Ramos (cell line): ENCODE measurements at regions not wholly inside any gene's neighbourhood (a gene's known extent, or its start where the extent isn't known, plus 50 kb on each side); places are given as distances from the start of the nearest gene placed in this dataset.
"Not testable (repeated sequence)": the region's sequence is repeated elsewhere in the genome, so short reads cannot be mapped to it uniquely, and the experiment has no call there.

Experiments used
- in situ Hi-C: fragments of 300-500 bp; cut with MboI; formaldehyde crosslinking; loops from one replicate; pipeline ENCODE4 v1.14.3; 2022; ENCODE audit warnings: low sequenced_read_pairs; ENCODE audit not compliant: unreplicated experiment

DNA sequence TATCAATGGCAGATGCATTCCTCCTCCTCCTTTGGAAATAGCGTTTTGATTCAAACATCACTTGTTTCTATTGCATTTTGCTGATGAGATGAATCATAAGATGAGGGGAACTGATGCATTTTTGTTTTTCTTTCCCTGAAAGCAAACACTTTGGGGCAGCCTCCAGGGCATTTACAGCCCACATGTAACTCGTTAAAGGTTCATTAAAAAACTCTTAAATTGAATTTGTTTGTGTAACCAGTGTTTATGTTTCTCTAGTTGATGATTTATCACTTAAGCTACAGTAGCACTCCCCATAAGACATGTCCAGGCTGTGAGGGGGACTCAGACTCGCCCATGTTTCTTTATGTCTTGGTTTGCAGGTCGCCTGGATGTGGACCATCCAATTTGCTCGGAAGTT lies 246.1 kb upstream of the ANKH start:
- in situ Hi-C loops: no loop called here

DNA sequence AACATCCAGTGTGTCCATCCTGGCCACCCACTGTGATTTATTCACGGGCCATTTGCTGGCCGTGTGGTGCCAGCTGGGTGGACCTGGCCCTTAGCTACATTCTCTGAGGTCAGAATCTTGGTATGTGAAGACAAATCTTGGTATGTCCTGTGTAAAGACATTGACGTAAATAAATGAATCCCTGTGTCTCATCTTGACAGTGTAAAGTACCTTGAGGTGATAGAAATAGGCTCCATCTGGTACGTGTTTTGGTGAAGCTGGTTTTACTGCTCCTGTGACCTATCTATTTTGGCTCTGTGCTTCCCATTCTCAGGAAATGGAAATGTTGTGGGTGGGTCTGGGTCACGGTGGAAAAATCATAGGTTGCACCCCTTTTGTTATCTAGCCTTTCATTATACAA lies 245.4 kb upstream of the ANKH start:
- in situ Hi-C loops: no loop called here

- in situ Hi-C loops: no loop called here
Measured at GRCh38 chr5:15106530-15107283, 235.1 kb upstream of the ANKH start.

DNA sequence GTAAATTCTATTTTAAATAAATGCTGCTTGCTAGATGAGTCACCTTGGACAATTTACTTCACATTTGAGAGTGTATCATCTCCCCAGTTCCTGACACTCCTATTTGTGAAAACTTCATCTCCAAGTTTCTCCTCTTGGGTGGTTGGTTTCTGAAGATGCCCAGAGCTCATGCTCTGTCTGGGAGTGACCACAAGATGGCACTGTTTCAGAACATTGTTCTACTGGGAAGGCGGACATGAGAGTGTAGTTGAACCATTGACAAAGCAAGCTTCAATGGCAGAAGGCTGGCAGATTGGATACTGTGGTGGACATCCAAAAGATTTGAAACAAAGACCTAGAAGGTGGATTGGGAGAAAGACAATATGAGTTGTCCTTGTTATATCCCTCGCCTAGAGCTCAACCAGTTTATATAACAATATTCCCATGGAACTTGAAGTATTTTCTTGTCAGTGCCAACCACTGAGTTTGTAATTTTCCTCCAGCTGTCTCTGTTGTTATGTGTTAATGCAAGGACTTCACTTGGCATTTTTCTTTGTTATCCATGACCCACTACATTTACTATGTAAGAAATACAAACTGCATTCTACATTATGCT lies 234.3 kb upstream of the ANKH start:
- in situ Hi-C loops: no loop called here

GRCh38 chr5:15103864-15104263 lies 232.3 kb upstream of the ANKH start:
- in situ Hi-C loops: no loop called here

DNA sequence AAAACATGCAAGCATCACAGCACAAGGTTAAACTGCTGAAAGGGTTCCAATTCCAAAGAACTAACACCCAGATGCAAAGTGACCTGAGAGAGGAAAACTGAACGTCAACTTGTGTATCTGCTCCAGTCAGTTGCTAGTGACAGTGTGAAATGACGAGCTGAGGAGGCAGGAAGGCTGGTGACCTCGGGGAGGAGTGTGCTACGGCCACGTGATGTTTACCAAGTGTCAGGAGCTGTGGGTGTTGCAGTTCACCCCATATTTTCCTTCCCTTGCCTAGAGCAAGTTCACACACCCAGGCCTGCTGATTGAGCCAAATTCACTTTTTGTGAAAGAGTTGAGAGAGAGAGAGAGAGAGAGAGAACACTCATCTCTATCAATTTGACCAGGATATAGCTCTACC lies 231.6 kb upstream of the ANKH start:
- in situ Hi-C loops: no loop called here

- in situ Hi-C loops: no loop called here
Measured at GRCh38 chr5:15097552-15097951, 226.0 kb upstream of the ANKH start.

GRCh38 chr5:15096686-15097085 lies 225.1 kb upstream of the ANKH start:
- in situ Hi-C loops: not testable (repeated sequence)

GRCh38 chr5:15092801-15093200 lies 221.2 kb upstream of the ANKH start:
- in situ Hi-C loops: no loop called here

DNA sequence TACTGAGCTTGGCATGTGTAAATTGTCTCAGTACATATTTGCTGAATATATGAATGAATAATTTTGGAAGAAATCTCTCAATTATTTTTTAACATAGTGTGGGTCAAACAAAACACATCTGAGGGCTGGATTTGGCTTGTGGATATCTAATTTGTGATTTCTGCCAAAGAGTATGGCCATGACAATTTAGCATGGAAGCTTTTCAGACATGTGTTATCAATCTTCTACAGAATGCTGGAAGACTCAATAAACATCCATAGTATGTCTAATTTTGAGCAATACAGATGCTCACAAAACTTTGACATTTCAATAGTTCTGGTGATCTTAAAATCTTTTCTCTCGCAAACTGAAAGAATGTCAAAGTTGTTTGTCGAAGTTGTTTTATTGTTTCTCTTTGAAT lies 214.1 kb upstream of the ANKH start:
- in situ Hi-C loops: no loop called here

DNA sequence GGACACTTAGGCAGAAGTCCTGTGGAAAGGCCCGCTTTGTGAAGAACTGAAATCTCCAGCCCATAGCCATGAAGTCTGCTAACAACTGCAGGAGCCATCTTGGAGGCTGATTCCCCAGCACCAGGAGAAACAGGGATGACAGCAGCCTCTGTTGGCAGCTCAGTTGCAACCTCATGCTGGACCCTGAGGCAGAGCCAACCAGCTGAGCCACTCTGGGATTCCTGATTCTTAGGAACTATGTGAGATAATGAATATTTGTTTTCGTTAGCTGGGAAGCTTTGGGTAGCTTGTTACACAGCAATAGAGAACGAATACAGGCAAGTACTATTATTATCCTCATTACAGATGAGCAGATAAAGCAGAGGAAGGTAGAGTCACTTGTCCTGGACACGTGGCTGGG lies 210.5 kb upstream of the ANKH start:
- in situ Hi-C loops: no loop called here

- in situ Hi-C loops: no loop called here
Measured at GRCh38 chr5:15080219-15080618, 208.6 kb upstream of the ANKH start.

DNA sequence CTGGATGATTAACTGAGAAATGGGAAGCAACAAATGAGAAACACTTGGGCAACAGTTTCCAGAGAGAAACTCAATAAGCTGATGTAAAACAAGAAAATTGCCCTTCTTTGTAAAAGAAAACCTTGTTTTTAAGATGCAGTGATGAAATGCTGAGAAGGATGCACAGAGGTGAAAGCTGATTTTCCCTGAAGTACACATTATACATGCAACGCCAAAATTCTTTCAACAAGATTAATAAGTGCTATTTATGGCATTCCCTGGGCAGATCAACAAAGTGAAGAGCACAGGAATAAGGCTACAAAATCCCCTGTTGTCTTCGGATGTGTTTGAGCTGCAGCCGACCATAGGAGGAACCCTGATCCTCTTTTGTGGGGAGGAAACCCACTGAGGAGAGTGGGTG lies 208.0 kb upstream of the ANKH start:
- in situ Hi-C loops: no loop called here

DNA sequence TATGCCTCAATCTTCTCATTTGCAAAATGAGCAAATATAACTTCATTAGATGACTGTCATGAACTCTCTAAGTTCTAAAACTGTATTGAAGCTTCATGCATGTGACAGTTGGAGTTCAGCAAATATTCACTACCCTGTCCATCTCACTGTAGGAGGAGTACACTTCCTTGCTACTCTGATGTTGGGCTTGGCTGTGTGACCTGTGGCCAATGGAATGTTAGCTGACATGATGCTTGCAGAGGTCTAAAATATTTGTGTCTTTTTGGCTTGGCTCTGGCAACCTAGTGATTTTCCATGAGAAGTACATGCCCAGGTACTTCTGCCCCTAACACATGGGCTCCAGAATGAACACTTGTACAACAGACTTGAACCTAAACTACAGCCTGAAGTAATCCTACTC lies 203.1 kb upstream of the ANKH start:
- in situ Hi-C loops: no loop called here

GRCh38 chr5:15073453-15073852 lies 201.9 kb upstream of the ANKH start:
- in situ Hi-C loops: no loop called here

- in situ Hi-C loops: no loop called here
Measured at GRCh38 chr5:15070907-15071306, 199.3 kb upstream of the ANKH start.

GRCh38 chr5:15069407-15069905 lies 197.9 kb upstream of the ANKH start:
- in situ Hi-C loops: no loop called here

- in situ Hi-C loops: no loop called here
Measured at GRCh38 chr5:15065091-15065490, 193.5 kb upstream of the ANKH start.

DNA sequence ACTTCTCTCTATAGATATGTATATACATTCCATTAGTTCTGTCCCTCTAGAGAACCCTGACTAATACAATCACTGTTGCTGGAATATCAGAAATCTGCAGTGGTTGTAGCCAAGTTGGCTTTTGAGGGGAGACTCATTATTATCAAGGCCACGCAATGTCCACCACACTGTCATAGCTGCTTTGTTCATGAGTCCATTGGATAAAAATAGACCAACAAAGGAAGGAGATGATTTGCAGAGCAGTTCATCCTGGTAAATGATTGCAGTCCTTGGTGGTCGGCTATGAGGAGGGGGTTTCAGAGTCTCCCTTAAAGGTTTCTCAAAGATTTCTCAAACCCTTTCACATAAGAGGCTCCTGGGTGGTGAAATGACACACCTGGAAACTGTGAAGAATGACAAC lies 192.8 kb upstream of the ANKH start:
- in situ Hi-C loops: no loop called here

DNA sequence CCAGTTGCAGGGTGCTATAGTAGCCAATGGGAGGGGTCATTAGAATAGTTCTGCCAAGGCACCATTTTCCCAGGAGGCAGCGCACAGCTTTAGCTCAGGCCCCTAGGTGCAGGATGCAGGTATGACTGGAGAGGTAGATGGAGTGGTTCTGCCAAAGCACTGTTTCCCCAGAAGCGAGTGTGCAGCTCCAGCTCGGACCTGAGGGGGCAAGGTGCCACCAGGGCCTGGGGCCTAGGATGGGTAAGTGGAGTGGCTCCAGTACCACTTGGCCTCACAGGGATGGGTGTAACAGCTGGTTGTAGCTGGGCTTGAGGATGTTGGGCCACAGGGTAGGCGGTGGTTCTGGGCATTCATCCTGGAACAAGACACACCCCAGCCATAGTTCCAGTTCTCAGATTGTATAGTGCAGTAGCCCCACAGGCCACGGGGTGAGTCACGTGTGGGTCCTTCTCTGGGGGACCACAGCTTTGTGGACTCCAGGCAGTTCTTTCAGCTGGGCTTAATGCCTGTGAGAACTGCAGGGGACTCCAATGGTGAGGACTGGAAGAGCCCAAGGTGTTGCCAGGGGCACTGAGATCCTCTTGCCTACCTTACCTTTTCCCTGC lies 185.5 kb upstream of the ANKH start:
- in situ Hi-C loops: no loop called here

GRCh38 chr5:15044521-15044920 lies 172.9 kb upstream of the ANKH start:
- in situ Hi-C loops: no loop called here
